GM23248 (cell line): ENCODE measurements at regions not wholly inside any gene's neighbourhood (a gene's known extent, or its start where the extent isn't known, plus 50 kb on each side); places are given as distances from the start of the nearest gene placed in this dataset.
A peak's percentile ranks its signal among the peaks of the same experiment; 100 is the strongest.

Experiments
- DNase-seq: peaks from one replicate; pipeline ENCODE4 v3.0.0-alpha.2; 2015
- H2AFZ ChIP-seq: fragments of 200-600 bp; sonication (generic); 2 replicates; pipeline ENCODE4 v1.6.1; 2016; ENCODE audit warnings: antibody characterized with exemption
- H3F3A ChIP-seq: fragments of 200-600 bp; sonication (generic); 2 replicates; pipeline ENCODE4 v1.6.1; 2016; ENCODE audit warnings: mild to moderate bottlenecking, antibody characterized with exemption, mixed run types; ENCODE audit not compliant: insufficient read depth
- H3K27ac ChIP-seq: fragments of 200-600 bp; sonication (generic); 2 replicates; pipeline ENCODE4 v1.5.1; 2016; ENCODE audit warnings: mild to moderate bottlenecking
- H3K27me3 ChIP-seq: fragments of 200-600 bp; sonication (generic); replicated peaks from 2 replicates; pipeline ENCODE4 v1.6.1; 2016; ENCODE audit warnings: mild to moderate bottlenecking; ENCODE audit not compliant: insufficient read depth
- H3K36me3 ChIP-seq: fragments of 200-600 bp; sonication (generic); 2 replicates; pipeline ENCODE4 v1.6.1; 2016; ENCODE audit warnings: low read depth, mild to moderate bottlenecking
- H3K4me1 ChIP-seq: fragments of 200-600 bp; sonication (generic); 2 replicates; pipeline ENCODE4 v1.6.1; 2016; ENCODE audit warnings: mild to moderate bottlenecking; ENCODE audit not compliant: insufficient read depth
- H3K4me2 ChIP-seq: fragments of 200-600 bp; sonication (generic); one replicate; pipeline ENCODE4 v1.6.1; 2016; ENCODE audit warnings: mild to moderate bottlenecking; ENCODE audit not compliant: unreplicated experiment
- H3K4me3 ChIP-seq: fragments of 200-600 bp; sonication (generic); 2 replicates; pipeline ENCODE4 v1.5.1; 2016; ENCODE audit warnings: mild to moderate bottlenecking
- H3K79me2 ChIP-seq: fragments of 200-600 bp; sonication (generic); 2 replicates; pipeline ENCODE4 v1.6.1; 2016; ENCODE audit warnings: mild to moderate bottlenecking; ENCODE audit not compliant: insufficient read depth
- H3K9ac ChIP-seq: fragments of 200-600 bp; sonication (generic); 2 replicates; pipeline ENCODE4 v1.6.1; 2016; ENCODE audit warnings: mild to moderate bottlenecking
- H3K9me2 ChIP-seq: fragments of 200-600 bp; sonication (generic); 2 replicates; pipeline ENCODE4 v1.6.1; 2016; ENCODE audit warnings: mixed run types, mild to moderate bottlenecking, moderate library complexity; ENCODE audit not compliant: insufficient read depth
- H3K9me3 ChIP-seq: fragments of 200-600 bp; sonication (generic); one replicate; pipeline ENCODE4 v1.6.1; 2017; ENCODE audit warnings: low read depth
- H4K20me1 ChIP-seq: fragments of 200-600 bp; sonication (generic); 2 replicates; pipeline ENCODE4 v1.6.0; 2016; ENCODE audit not compliant: insufficient read depth
- EZH2 ChIP-seq: fragments of 200-600 bp; sonication (generic); IDR thresholded peaks from 2 replicates; pipeline ENCODE4 v1.6.1; 2018; ENCODE audit warnings: antibody characterized with exemption, mild to moderate bottlenecking; ENCODE audit not compliant: insufficient read depth, poor library complexity, severe bottlenecking
- EZH2phosphoT487 ChIP-seq: fragments of 200-600 bp; sonication (generic); IDR thresholded peaks from 2 replicates; pipeline ENCODE4 v1.6.1; 2018; ENCODE audit warnings: antibody characterized with exemption, moderate library complexity, mild to moderate bottlenecking, low read depth; ENCODE audit not compliant: insufficient read depth
- WGBS, 2 experiments: methylation state at CpG; one replicate each; pipeline ENCODE4 v1.1.6; 2015 to 2017; ENCODE audit warnings: low lambda C conversion rate in 2 of 2, low coverage in 1 of 2; ENCODE audit errors: missing lambda C conversion rate in 2 of 2; 5-methylcytosine and 5-hydroxymethylcytosine counted together
- in situ Hi-C: fragments of 300-500 bp; cut with MboI; formaldehyde crosslinking; loops from 2 replicates; pipeline ENCODE4 v1.15.0; 2020

DNA sequence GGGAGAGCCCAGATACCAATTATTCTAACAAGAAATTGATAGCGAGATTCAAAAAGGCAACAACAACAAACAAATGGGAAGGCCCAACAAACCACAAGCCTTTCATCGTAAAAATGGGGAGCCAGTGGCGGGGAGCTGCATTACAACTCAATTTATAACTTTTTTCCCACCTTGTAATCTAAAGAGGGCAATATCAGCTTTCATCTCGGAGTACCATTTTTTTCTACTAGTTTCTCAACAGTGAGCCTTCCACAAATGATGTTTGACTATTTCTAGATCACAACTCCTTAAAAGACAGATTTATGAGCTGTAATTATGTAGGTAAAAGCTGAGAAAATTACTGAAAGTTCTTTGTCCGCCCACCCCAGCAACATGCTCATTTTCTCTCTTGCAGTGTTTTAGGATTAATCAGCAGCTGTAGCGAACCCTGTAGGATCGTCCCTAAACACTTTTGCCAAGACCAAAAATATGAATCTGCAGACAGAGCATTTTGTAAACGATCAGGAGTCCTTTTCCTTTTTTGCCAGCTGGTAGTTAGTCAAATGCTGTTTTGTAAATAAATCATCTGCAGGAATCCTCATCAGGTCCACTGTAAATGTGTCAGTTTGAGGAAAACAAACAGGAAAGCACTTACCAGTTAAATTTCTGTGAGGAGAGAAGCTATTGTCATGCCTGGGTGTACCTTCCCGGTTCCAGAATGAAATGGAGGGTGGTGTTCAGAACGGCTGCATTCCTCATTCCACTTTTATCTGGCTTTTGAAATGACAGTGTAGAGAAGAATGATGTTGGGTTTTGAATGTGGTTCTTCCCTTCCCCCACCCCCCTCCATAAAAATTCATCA is 53.2 kb downstream of the EEF1B2 start:
- H3K36me3 ChIP-seq = no peaks in the 10 kb centered on the region
- H3K4me2 ChIP-seq = peak overlapping the region; percentile 89
- H3K4me3 ChIP-seq = peak overlapping the region; percentile 73
- TF ChIP-seq EZH2phosphoT487 = no peak
- no peak for TF ChIP-seq EZH2
- H4K20me1 ChIP-seq = no peaks in the 10 kb centered on the region
- H3K4me1 ChIP-seq = peaks cover 30% of the 10 kb centered on the region
- in situ Hi-C loops = no loop called here
- H3K9ac ChIP-seq = peak overlapping the region; percentile 79
- H3K9me2 ChIP-seq = no peaks in the 10 kb centered on the region
- H3K27me3 ChIP-seq = no peaks in the 10 kb centered on the region; the same call in 1 of the 2 replicates
- 12 to 14% methylated on average over 10 of the region's 10 CpGs for WGBS, 2 experiments
- H3K9me3 ChIP-seq = no peaks in the 10 kb centered on the region
- H3K27ac ChIP-seq = peak overlapping the region; percentile 80
- DNase-seq = peak; percentile 76
- peaks cover 20% of the 10 kb centered on the region for H3F3A ChIP-seq
- H3K79me2 ChIP-seq = peaks cover 17% of the 10 kb centered on the region
- peak overlapping the region; percentile 68 for H2AFZ ChIP-seq

DNA sequence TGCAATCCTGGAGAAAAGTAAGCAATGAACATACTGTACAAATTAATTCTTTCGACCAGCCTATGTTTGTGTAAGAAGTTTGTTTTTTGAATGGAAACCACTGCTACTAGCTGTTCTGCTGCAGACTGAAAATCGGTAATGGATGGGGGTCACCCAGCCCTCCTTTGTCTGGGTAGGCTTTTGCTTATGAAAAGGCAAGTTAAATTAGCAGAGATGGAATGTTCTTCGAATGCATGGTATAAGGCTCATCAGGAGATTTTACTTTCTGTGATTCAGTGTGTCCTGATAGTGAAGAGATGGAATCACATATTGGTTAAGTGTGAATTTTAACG is 53.8 kb downstream of the EEF1B2 start:
- Histone ChIP-seq H2AFZ (peak overlapping the region; percentile 68), H3K4me3 (peak overlapping the region; percentile 73), H3K27me3 (no peaks in the 10 kb centered on the region; the same call in 1 of the 2 replicates), H3K9me3 (no peaks in the 10 kb centered on the region), H3K4me1 (peaks cover 34% of the 10 kb centered on the region), H3K36me3 (no peaks in the 10 kb centered on the region), H3K4me2 (peak overlapping the region; percentile 89), H4K20me1 (no peaks in the 10 kb centered on the region), H3K79me2 (peaks cover 17% of the 10 kb centered on the region), H3K27ac (peak overlapping the region; percentile 80), H3K9me2 (no peaks in the 10 kb centered on the region), H3K9ac (peak overlapping the region; percentile 79), H3F3A (peaks cover 20% of the 10 kb centered on the region)
- TF ChIP-seq EZH2phosphoT487 (no peak), EZH2 (no peak)
- no peak for DNase-seq
- in situ Hi-C loops = no loop called here
- 33 to 35% methylated on average over 4 of the region's 4 CpGs for WGBS, 2 experiments

DNA sequence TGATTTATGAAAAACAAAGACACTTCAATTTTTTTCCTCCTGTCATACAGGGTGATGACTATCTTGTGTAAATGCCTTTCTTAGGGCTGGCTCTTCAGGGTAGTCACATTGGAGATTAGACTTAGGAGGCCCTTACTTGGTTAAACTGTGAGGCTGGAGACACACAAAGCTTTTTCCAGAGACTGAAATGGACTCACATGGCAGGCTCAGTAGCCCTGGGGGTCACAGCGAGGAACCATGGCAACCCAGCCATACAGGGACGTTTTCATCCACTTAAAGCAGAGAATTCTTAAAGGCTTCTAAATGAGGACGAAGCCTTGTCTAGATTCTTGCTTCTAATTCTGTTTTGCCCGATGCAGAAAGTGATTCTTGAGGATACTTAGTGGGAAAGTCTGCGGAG is 57.3 kb upstream of the ZDBF2 start:
- H3K27ac ChIP-seq = no peak overlapping the region
- no peak overlapping the region for H3K9ac ChIP-seq
- no peaks in the 10 kb centered on the region for H4K20me1 ChIP-seq
- no peak for DNase-seq
- no peak overlapping the region for H3K4me3 ChIP-seq
- H3K9me3 ChIP-seq = no peaks in the 10 kb centered on the region
- H3K79me2 ChIP-seq = no peaks in the 10 kb centered on the region
- 49 to 51% methylated on average over 5 of the region's 5 CpGs for WGBS, 2 experiments
- H3F3A ChIP-seq = peaks cover 16% of the 10 kb centered on the region
- no peaks in the 10 kb centered on the region for H3K9me2 ChIP-seq
- in situ Hi-C loops = no loop called here
- peak overlapping the region; percentile 49 for H3K4me2 ChIP-seq
- peaks cover 20% of the 10 kb centered on the region for H3K4me1 ChIP-seq
- H3K27me3 ChIP-seq = no peaks in the 10 kb centered on the region; the same call in 1 of the 2 replicates
- TF ChIP-seq EZH2phosphoT487 (no peak), EZH2 (no peak)
- H2AFZ ChIP-seq = no peak overlapping the region
- no peaks in the 10 kb centered on the region for H3K36me3 ChIP-seq

DNA sequence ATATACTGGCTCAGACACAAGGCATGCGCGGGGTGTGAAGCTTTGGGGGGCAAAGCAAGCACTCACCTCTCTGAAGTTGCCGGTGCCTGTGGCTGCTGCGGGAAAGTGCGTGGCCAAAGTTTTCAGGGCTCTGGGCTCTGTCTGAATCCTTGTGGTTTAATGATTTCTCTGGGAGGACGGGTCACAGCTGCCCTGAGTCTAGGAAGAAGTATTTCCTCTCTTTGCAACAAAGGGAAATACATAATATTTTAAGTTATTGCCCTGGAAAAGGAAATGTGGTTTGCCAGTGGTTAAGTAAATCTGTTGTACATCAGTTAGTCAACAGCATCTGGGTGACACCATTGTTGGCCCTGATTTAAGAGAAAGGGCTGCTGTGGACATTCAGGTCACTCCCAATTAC is 56.7 kb upstream of the ZDBF2 start:
- in situ Hi-C loops = no loop called here
- TF ChIP-seq EZH2phosphoT487 = 0 out of 2 replicates have a peak, but pooled peaks have one; percentile 22
- no peak for TF ChIP-seq EZH2
- DNase-seq = peak; percentile 58
- H4K20me1 ChIP-seq = no peaks in the 10 kb centered on the region
- peaks cover 16% of the 10 kb centered on the region for H3K4me1 ChIP-seq
- 3 to 8% methylated on average over 6 of the region's 6 CpGs for WGBS, 2 experiments
- peak overlapping the region; percentile 10; the same call in 1 of the 2 replicates for H3K4me3 ChIP-seq
- H3K9ac ChIP-seq = no peak overlapping the region
- H3K9me3 ChIP-seq = no peaks in the 10 kb centered on the region
- H2AFZ ChIP-seq = 0 out of 2 replicates have a peak overlapping the region, but pooled peaks have one; percentile 21
- H3K79me2 ChIP-seq = no peaks in the 10 kb centered on the region
- H3K27me3 ChIP-seq = no peaks in the 10 kb centered on the region; the same call in 1 of the 2 replicates
- peak overlapping the region; percentile 49 for H3K4me2 ChIP-seq
- H3K27ac ChIP-seq = no peak overlapping the region
- H3K36me3 ChIP-seq = no peaks in the 10 kb centered on the region
- H3K9me2 ChIP-seq = no peaks in the 10 kb centered on the region
- peaks cover 10% of the 10 kb centered on the region for H3F3A ChIP-seq
